K562 (cell line): ENCODE measurements at regions not wholly inside any gene's neighbourhood (a gene's known extent, or its start where the extent isn't known, plus 50 kb on each side); places are given as distances from the start of the nearest gene placed in this dataset.

Source experiments
- ATAC-seq: fragments of 200-7000 bp; cut with Tn5 transposase; 3 replicates; pipeline ENCODE4 v1.9.1; 2020; ENCODE audit warnings: moderate library complexity
- BruUV-seq: library from RNA; stranded (reverse); fragments of 400-500 nt; replicated peaks from 2 replicates; lab custom pipeline; 2021; lab: Mats Ljungman, UMichigan
- CTCF ChIA-PET: fragments of 300-600 bp; formaldehyde crosslinking; extraction: SDS; loops from one replicate; lab custom pipeline; 2021; ENCODE audit warnings: low intra/inter-chr PET ratio; lab: Yijun Ruan, JAX
- POLR2A ChIA-PET: fragments of 300-600, 350-650 bp; sonication (Branson Sonifier 250); formaldehyde crosslinking; extraction: SDS; loops from one replicate; lab custom pipeline; 2021; ENCODE audit warnings: antibody characterized with exemption, inconsistent platforms; lab: Yijun Ruan, JAX
- DNase-seq, 4 experiments: peaks; one replicate each; pipeline versions ENCODE4 v3.0.0 to v3.0.0-alpha.2; 2011 to 2018; ENCODE audit warnings: low spot score in 3 of 4, mixed read lengths in 3 of 4; ENCODE audit errors: extremely low read depth in 1 of 4
- FAIRE-seq: peaks from 2 replicates; lab custom pipeline; 2011; peaks lifted over from hg19 to GRCh38; lab: Jason Lieb, UNC
- H2AFZ ChIP-seq: 2 replicates; pipeline ENCODE4 v1.6.0; 2011; ENCODE audit warnings: low read depth, low read length, control low read depth, inconsistent platforms
- H3K27ac ChIP-seq: fragments of 200-600 bp; 3 replicates; pipeline ENCODE4 v1.8.0; 2011; ENCODE audit warnings: low read depth, mild to moderate bottlenecking, control low read depth, inconsistent platforms, low read length, moderate library complexity, mixed read lengths; ENCODE audit errors: extremely low read depth
- H3K27me3 ChIP-seq, 2 experiments: fragments of 300-600 bp in 1 of 2; 2 replicates in 1 of 2; 3 replicates in 1 of 2; pipeline versions ENCODE4 v1.6.0 to v1.8.0; 2011; ENCODE audit warnings: inconsistent platforms in 2 of 2, low read length in 2 of 2, mild to moderate bottlenecking in 1 of 2, mixed read lengths in 1 of 2, moderate library complexity in 1 of 2; ENCODE audit not compliant: control insufficient read depth in 2 of 2, insufficient read depth in 2 of 2
- H3K36me3 ChIP-seq: fragments of 300-600 bp; 3 replicates; pipeline ENCODE4 v1.8.0; 2011; ENCODE audit warnings: mild to moderate bottlenecking, low read length, inconsistent platforms; ENCODE audit not compliant: control insufficient read depth, insufficient read depth
- H3K4me1 ChIP-seq, 2 experiments: fragments of 200-600 bp in 1 of 2; replicated peaks in 1 of 2; 2 replicates in 1 of 2; 3 replicates in 1 of 2; pipeline versions ENCODE4 v1.5.1 to v1.8.0; 2011; ENCODE audit warnings: inconsistent platforms in 2 of 2, low read length in 2 of 2, mild to moderate bottlenecking in 1 of 2, mixed read lengths in 1 of 2, moderate library complexity in 1 of 2; ENCODE audit not compliant: control insufficient read depth in 2 of 2, insufficient read depth in 2 of 2
- H3K4me2 ChIP-seq: 2 replicates; pipeline ENCODE4 v1.6.1; 2011; ENCODE audit warnings: low read length, control low read depth, inconsistent platforms, mixed read lengths; ENCODE audit not compliant: insufficient read depth
- H3K4me3 ChIP-seq: fragments of 200-600 bp; sonication (generic), shearing (Covaris generic); 2 replicates; pipeline ENCODE4 v1.5.1; 2016; ENCODE audit warnings: control low read depth, inconsistent platforms
- H3K79me2 ChIP-seq: fragments of 200-600 bp; 3 replicates; pipeline ENCODE4 v1.8.0; 2011; ENCODE audit warnings: low read length, inconsistent platforms; ENCODE audit not compliant: control insufficient read depth, insufficient read depth
- H3K9ac ChIP-seq, 2 experiments: 2 replicates each; pipeline versions ENCODE4 v1.6.0 to v1.6.1; 2011; ENCODE audit warnings: low read depth in 2 of 2, low read length in 2 of 2, control low read depth in 1 of 2, inconsistent platforms in 1 of 2, mild to moderate bottlenecking in 1 of 2, mixed read lengths in 1 of 2; ENCODE audit not compliant: insufficient read depth in 1 of 2
- H3K9me1 ChIP-seq: one replicate; pipeline ENCODE4 v1.6.0; 2011; ENCODE audit warnings: inconsistent platforms, mild to moderate bottlenecking, low read length, moderate library complexity; ENCODE audit not compliant: control insufficient read depth, insufficient read depth
- H3K9me3 ChIP-seq: replicated peaks from 2 replicates; pipeline ENCODE4 v1.5.1; 2011; ENCODE audit warnings: low read depth, low read length, inconsistent platforms; ENCODE audit not compliant: control insufficient read depth, insufficient read depth
- H4K20me1 ChIP-seq: replicated peaks from 2 replicates; pipeline ENCODE4 v1.6.1; 2011; ENCODE audit warnings: low read length, inconsistent platforms, mixed read lengths; ENCODE audit not compliant: control insufficient read depth, insufficient read depth
- CTBP1 ChIP-seq: fragments of 450-650 bp; IDR thresholded peaks from 2 replicates; pipeline ENCODE4 v1.6.1; 2016; ENCODE audit warnings: borderline replicate concordance
- ELK3 ChIP-seq: fragments of 450-650 bp; formaldehyde crosslinking; IDR thresholded peaks from 2 replicates; pipeline ENCODE4 v1.4.0; 2020; ENCODE audit warnings: mild to moderate bottlenecking
- FUS ChIP-seq: fragments of 200-400 bp; formaldehyde crosslinking; optimal IDR thresholded peaks from 2 replicates; pipeline ENCODE3; 2017; ENCODE audit warnings: low read depth, low read length
- GABPB1 ChIP-seq: sonication (generic); formaldehyde crosslinking; IDR thresholded peaks from 2 replicates; pipeline ENCODE4 v1.8.0; 2022; ENCODE audit warnings: mild to moderate bottlenecking, missing genetic modification reagents
- HNRNPLL ChIP-seq: fragments of 200-400 bp; formaldehyde crosslinking; IDR thresholded peaks from 2 replicates; pipeline ENCODE4 v1.6.1; 2017; ENCODE audit warnings: low read length, low read depth, mild to moderate bottlenecking; ENCODE audit not compliant: poor library complexity, severe bottlenecking
- KLF6 ChIP-seq: fragments of 250-450 bp; sonication (Bioruptor Pico); IDR thresholded peaks from 2 replicates; pipeline ENCODE4 v1.4.0; 2020; ENCODE audit warnings: mild to moderate bottlenecking, moderate library complexity, borderline replicate concordance
- ZNF263 ChIP-seq: sonication (generic); formaldehyde crosslinking; IDR thresholded peaks from 2 replicates; pipeline ENCODE4 v1.8.0; 2022; ENCODE audit warnings: mild to moderate bottlenecking, missing genetic modification reagents, borderline replicate concordance
- ZNF347 ChIP-seq: fragments of 450-650 bp; formaldehyde crosslinking; IDR thresholded peaks from 2 replicates; pipeline ENCODE4 v1.4.0; 2020; ENCODE audit warnings: low read depth, mild to moderate bottlenecking, moderate library complexity
- ZNF586 ChIP-seq: fragments of 450-650 bp; formaldehyde crosslinking; conservative IDR thresholded peaks from 2 replicates; pipeline ENCODE4 v1.4.0; 2020; ENCODE audit warnings: mild to moderate bottlenecking, moderate library complexity
- ZNF76 ChIP-seq: fragments of 250-450 bp; sonication (Bioruptor Pico); IDR thresholded peaks from 2 replicates; pipeline ENCODE4 v1.4.0; 2020; ENCODE audit warnings: mild to moderate bottlenecking, moderate library complexity, borderline replicate concordance
- ZNF778 ChIP-seq: fragments of 450-650 bp; formaldehyde crosslinking; IDR thresholded peaks from 2 replicates; pipeline ENCODE4 v1.4.0; 2020; ENCODE audit warnings: mild to moderate bottlenecking, moderate library complexity
- whole genome bisulfite sequencing: fragments of 100-300 bp; shearing (Covaris generic); methylation state at CpG from one replicate; pipeline ENCODE4 v1.1.6; 2016; ENCODE audit warnings: low coverage, mixed read lengths; ENCODE audit not compliant: insufficient coverage; ENCODE audit errors: missing lambda C conversion rate; 5-methylcytosine and 5-hydroxymethylcytosine counted together
- in situ Hi-C: fragments of 300-500 bp; cut with MboI; formaldehyde crosslinking; loops from 4 replicates; pipeline ENCODE4 v1.15.0; 2018; ENCODE audit warnings: inconsistent platforms, mixed read lengths
- intact Hi-C: fragments of 100-400 bp; cut with micrococcal nuclease; formaldehyde crosslinking; loops from 2 replicates; pipeline ENCODE4 v1.14.2; 2022
- TF ChIP-seq, protein P1 (sequence below): sonication (generic); formaldehyde crosslinking; IDR thresholded peaks from 2 replicates; pipeline ENCODE4 v1.8.1; 2023; ENCODE audit warnings: mild to moderate bottlenecking, missing genetic modification reagents

- no peak for TF ChIP-seq ZNF347 (CRISPR knock-in tag)
- no peak for TF ChIP-seq ZNF263
Measured at GRCh38 chr6:92719773-92720172, 699.6 kb downstream of the EPHA7 start (continued).

DNA sequence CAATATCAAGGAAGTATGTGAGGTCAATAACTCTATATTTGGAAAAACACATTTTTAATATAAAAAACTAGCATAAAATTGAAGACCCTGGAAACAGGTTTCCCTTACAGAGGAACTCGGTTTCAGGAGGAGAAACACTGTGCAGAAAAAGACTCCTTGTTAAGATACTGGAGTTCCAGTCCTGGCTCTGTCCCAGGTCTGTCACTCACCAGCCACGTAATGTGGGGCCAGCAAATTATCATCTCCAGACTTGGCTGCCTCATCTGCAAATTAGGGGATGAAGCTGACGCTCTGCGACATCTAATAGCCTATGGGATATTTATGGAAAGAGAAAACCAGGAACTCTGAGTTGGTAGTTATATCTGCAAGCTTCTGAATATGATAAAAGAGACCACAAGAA is 702.7 kb downstream of the EPHA7 start:
- CTCF ChIA-PET = no interaction called here
- no peaks in the 10 kb centered on the region for H3K36me3 ChIP-seq
- no peaks in the 10 kb centered on the region for H3K9me1 ChIP-seq
- POLR2A ChIA-PET = no interaction called here
- FAIRE-seq (no peak), ATAC-seq (no peak), DNase-seq (no peak)
- no peak overlapping the region for H3K4me2 ChIP-seq
- intact Hi-C loops = no loop called here
- H3K27ac ChIP-seq = no peak overlapping the region
- no peaks in the 10 kb centered on the region for H4K20me1 ChIP-seq
- H3K9me3 ChIP-seq = no peaks in the 10 kb centered on the region; the same call in 1 of the 2 replicates
- no peaks in the 10 kb centered on the region for H3K79me2 ChIP-seq
- H3K9ac ChIP-seq = no peak overlapping the region
- 2% methylated on average over 4 of the region's 4 CpGs for WGBS
- no peak overlapping the region for H2AFZ ChIP-seq
- no peaks in the 10 kb centered on the region for H3K27me3 ChIP-seq
- BruUV-seq = no TSS peak
- H3K4me3 ChIP-seq = no peak overlapping the region
- no peaks in the 10 kb centered on the region for H3K4me1 ChIP-seq
- in situ Hi-C loops = no loop called here
- no peak for TF ChIP-seq GABPB1 (CRISPR knock-in tag)
- no peak for TF ChIP-seq ZNF586 (CRISPR knock-in tag)
- TF ChIP-seq FUS = no peak
- TF ChIP-seq CTBP1 = no peak
- TF ChIP-seq ZNF76 (CRISPR knock-in tag) = no peak
- TF ChIP-seq ELK3 (CRISPR knock-in tag) = no peak
- no peak for TF ChIP-seq KLF6
- no peak for TF ChIP-seq HNRNPLL
- TF ChIP-seq ZNF778 (CRISPR knock-in tag) = no peak
- TF ChIP-seq, protein P1, sequence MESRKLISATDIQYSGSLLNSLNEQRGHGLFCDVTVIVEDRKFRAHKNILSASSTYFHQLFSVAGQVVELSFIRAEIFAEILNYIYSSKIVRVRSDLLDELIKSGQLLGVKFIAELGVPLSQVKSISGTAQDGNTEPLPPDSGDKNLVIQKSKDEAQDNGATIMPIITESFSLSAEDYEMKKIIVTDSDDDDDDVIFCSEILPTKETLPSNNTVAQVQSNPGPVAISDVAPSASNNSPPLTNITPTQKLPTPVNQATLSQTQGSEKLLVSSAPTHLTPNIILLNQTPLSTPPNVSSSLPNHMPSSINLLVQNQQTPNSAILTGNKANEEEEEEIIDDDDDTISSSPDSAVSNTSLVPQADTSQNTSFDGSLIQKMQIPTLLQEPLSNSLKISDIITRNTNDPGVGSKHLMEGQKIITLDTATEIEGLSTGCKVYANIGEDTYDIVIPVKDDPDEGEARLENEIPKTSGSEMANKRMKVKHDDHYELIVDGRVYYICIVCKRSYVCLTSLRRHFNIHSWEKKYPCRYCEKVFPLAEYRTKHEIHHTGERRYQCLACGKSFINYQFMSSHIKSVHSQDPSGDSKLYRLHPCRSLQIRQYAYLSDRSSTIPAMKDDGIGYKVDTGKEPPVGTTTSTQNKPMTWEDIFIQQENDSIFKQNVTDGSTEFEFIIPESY (CRISPR knock-in tag) = no peak
